H1 (cell line): ENCODE measurements at regions not wholly inside any gene's neighbourhood (a gene's known extent, or its start where the extent isn't known, plus 50 kb on each side); places are given as distances from the start of the nearest gene placed in this dataset.

Experiments used
- TF ChIP-seq, protein P1 (sequence below): IDR thresholded peaks from 2 replicates; pipeline ENCODE4 v1.6.1; 2012; ENCODE audit warnings: low read length, inconsistent platforms

DNA sequence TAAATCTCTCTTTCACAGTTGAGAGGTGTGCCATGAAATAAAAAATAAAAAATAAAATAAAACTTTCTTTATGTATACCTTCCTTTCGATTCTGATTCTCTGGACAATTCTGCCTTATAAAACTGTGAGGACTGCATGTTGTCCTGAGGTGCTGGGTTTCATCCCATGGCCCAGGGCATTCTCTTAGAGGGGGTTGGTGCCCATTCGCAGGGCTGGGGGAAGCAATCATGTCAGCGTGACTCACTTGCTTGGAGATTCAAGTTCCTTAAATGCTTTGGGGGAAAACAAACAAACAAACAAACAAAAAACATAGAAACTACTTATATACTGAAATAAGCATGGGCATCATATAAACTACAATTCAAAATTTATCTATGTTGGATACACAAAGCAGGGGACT, 122.0 kb upstream of the ST6GAL2 start (continued):
- TF ChIP-seq, protein P1, sequence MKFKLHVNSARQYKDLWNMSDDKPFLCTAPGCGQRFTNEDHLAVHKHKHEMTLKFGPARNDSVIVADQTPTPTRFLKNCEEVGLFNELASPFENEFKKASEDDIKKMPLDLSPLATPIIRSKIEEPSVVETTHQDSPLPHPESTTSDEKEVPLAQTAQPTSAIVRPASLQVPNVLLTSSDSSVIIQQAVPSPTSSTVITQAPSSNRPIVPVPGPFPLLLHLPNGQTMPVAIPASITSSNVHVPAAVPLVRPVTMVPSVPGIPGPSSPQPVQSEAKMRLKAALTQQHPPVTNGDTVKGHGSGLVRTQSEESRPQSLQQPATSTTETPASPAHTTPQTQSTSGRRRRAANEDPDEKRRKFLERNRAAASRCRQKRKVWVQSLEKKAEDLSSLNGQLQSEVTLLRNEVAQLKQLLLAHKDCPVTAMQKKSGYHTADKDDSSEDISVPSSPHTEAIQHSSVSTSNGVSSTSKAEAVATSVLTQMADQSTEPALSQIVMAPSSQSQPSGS = no peak
